ENCODE measurements at regions not wholly inside any gene's neighbourhood (a gene's known extent, or its start where the extent isn't known, plus 50 kb on each side); places are given as distances from the start of the nearest gene placed in this dataset.

DNA sequence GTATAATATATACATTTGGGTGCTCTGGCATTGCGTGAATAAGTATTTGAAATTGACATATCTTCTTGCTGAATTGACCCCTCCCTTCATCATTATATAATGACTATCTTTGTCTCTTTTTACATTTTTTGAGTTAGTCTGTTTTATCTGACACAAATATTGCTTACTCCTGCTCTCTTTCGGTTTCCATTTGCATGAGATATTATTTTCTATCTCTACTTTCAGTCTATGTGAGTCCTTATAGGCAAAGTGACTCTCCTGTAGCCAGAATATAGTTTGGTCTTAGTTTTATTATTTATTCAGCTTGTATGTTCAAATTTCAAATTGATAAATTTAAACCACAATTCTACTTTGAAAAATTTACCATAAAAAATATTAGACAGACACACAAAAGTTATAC is 491.0 kb downstream of the NAV3 start:
- no peak for TF ChIP-seq GATA3 (IDR thresholded peaks at IDR 0.05; ENCODE audit: low read depth, low read length)
- TF ChIP-seq GATA2 (IDR thresholded peaks at IDR 0.05; ENCODE audit: low read depth, low read length): no peak
